Upper lobe of right lung (tissue), 1 donor: ENCODE measurements at regions not wholly inside any gene's neighbourhood (a gene's known extent, or its start where the extent isn't known, plus 50 kb on each side); places are given as distances from the start of the nearest gene placed in this dataset.

ENCODE experiments used
- ATAC-seq: fragments of 200-7000 bp; cut with Tn5 transposase; one replicate; pipeline ENCODE4 v1.9.1; 2020; ENCODE audit warnings: mild to moderate bottlenecking, moderate library complexity
- DNase-seq: peaks from one replicate; pipeline ENCODE4 v3.0.0-alpha.2; 2020
- H3K27ac ChIP-seq: fragments of 200-600 bp; one replicate; pipeline ENCODE4 v1.8.0; 2022
- H3K27me3 ChIP-seq: fragments of 200-600 bp; one replicate; pipeline ENCODE4 v1.8.0; 2022; ENCODE audit warnings: mild to moderate bottlenecking
- H3K36me3 ChIP-seq: fragments of 200-600 bp; one replicate; pipeline ENCODE4 v1.8.0; 2022
- H3K4me1 ChIP-seq: fragments of 200-600 bp; one replicate; pipeline ENCODE4 v1.8.0; 2022
- H3K4me3 ChIP-seq: fragments of 200-600 bp; one replicate; pipeline ENCODE4 v1.8.0; 2022; ENCODE audit warnings: mild to moderate bottlenecking
- H3K9me3 ChIP-seq: fragments of 200-600 bp; one replicate; pipeline ENCODE4 v1.8.0; 2022
- CTCF ChIP-seq: fragments of 200-600 bp; IDR thresholded peaks from one replicate; pipeline ENCODE4 v1.8.0; 2022; ENCODE audit warnings: antibody characterized with exemption
- intact Hi-C: fragments of 100-400 bp; cut with DNase I; formaldehyde crosslinking; loops from one replicate; pipeline ENCODE4 v1.11.0; 2022
- donor health status: DM: no; HTN: yes; CAD: no; lungs with severe emphysema.

GRCh38 chr9:117987945-117988344 lies 283.7 kb downstream of the TLR4 start:
- no peaks in the 10 kb centered on the region for H3K4me1 ChIP-seq
- no peaks in the 10 kb centered on the region for H3K36me3 ChIP-seq
- no peak overlapping the region for H3K4me3 ChIP-seq
- H3K27ac ChIP-seq = no peak overlapping the region
- no peaks in the 10 kb centered on the region for H3K27me3 ChIP-seq
- intact Hi-C loops = no loop called here
- H3K9me3 ChIP-seq = no peaks in the 10 kb centered on the region
- TF ChIP-seq CTCF = no peak
- ATAC-seq (no peak), DNase-seq (no peak)

- H3K4me1 ChIP-seq = no peaks in the 10 kb centered on the region
- H3K36me3 ChIP-seq = no peaks in the 10 kb centered on the region
- intact Hi-C loops = no loop called here
- H3K4me3 ChIP-seq = no peak overlapping the region
- no peaks in the 10 kb centered on the region for H3K9me3 ChIP-seq
- no peak overlapping the region for H3K27ac ChIP-seq
- DNase-seq (no peak), ATAC-seq (no peak)
- no peak for TF ChIP-seq CTCF
- no peaks in the 10 kb centered on the region for H3K27me3 ChIP-seq
These were observed 287.8 kb downstream of the TLR4 start for GRCh38 chr9:117992006-117992405.

DNA sequence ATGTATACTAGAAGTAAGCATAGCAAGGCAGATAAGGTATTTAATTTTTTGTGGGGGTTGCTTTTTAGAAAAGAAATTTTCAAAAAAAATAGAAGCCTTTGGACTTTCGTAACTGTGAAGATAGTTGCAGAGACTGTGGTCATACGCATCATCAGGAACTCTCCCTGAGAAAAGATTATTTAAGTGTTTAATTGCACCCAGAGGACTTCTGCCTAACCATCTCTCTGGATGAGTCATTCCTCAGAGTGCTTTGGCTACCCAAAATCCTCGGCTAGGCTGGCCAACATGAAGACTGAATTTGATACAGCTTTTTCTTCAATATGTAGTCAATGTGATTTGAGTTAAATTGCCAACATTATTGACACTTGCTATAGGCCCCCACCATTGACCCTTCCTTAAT lies 296.4 kb downstream of the TLR4 start:
- H3K4me1 ChIP-seq = no peaks in the 10 kb centered on the region
- DNase-seq (no peak), ATAC-seq (no peak)
- no peak overlapping the region for H3K27ac ChIP-seq
- no peaks in the 10 kb centered on the region for H3K27me3 ChIP-seq
- TF ChIP-seq CTCF = no peak
- H3K9me3 ChIP-seq = no peaks in the 10 kb centered on the region
- no peak overlapping the region for H3K4me3 ChIP-seq
- intact Hi-C loops = no loop called here
- no peaks in the 10 kb centered on the region for H3K36me3 ChIP-seq

DNA sequence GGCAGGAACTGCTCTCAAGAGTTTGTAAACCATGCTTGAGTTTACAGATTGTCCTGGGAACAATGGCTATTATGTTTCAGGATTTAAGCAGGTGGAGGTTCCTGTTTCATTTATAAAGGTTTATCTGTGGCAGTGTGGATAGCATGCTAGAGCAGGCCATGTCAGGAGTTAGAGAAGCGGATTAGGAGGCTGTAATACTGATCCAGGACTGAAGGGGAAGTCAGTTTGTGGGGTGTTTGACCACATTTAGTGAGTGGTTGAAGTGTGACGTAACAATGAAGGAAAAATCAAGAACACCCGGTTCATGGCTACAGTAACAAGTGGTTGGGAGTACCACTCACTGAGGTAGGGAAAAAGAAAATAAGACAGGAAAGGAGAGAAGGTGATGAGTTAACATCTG lies 299.0 kb downstream of the TLR4 start:
- Histone ChIP-seq H3K9me3 (no peaks in the 10 kb centered on the region), H3K27ac (no peak overlapping the region), H3K4me3 (no peak overlapping the region), H3K36me3 (no peaks in the 10 kb centered on the region), H3K27me3 (no peaks in the 10 kb centered on the region), H3K4me1 (no peaks in the 10 kb centered on the region)
- no peak for ATAC-seq
- no peak for TF ChIP-seq CTCF
- no peak for DNase-seq
- intact Hi-C loops = no loop called here

- no peaks in the 10 kb centered on the region for H3K4me1 ChIP-seq
- intact Hi-C loops = no loop called here
- no peaks in the 10 kb centered on the region for H3K27me3 ChIP-seq
- no peak for ATAC-seq
- H3K4me3 ChIP-seq = no peak overlapping the region
- DNase-seq = no peak
- no peak overlapping the region for H3K27ac ChIP-seq
- H3K9me3 ChIP-seq = no peaks in the 10 kb centered on the region
- no peaks in the 10 kb centered on the region for H3K36me3 ChIP-seq
- TF ChIP-seq CTCF = no peak
These were observed 304.0 kb downstream of the TLR4 start for GRCh38 chr9:118008246-118008645.

GRCh38 chr9:118009614-118010013 lies 305.4 kb downstream of the TLR4 start:
- H3K27me3 ChIP-seq = no peaks in the 10 kb centered on the region
- ATAC-seq = no peak
- H3K4me3 ChIP-seq = no peak overlapping the region
- H3K36me3 ChIP-seq = no peaks in the 10 kb centered on the region
- intact Hi-C loops = no loop called here
- no peaks in the 10 kb centered on the region for H3K9me3 ChIP-seq
- TF ChIP-seq CTCF = no peak
- no peak overlapping the region for H3K27ac ChIP-seq
- DNase-seq = no peak
- H3K4me1 ChIP-seq = no peaks in the 10 kb centered on the region
